ENCODE measurements at regions not wholly inside any gene's neighbourhood (a gene's known extent, or its start where the extent isn't known, plus 50 kb on each side); places are given as distances from the start of the nearest gene placed in this dataset.

- no peak for DNase-seq (ENCODE audit: low spot score)
- H3K36me3 ChIP-seq (ENCODE audit: control insufficient read depth in 4 of 4, insufficient read depth in 3 of 4, low read depth in 1 of 4, low read length in 3 of 4), result no peaks in the 10 kb centered on the region
- no peaks in the 10 kb centered on the region for H3K4me1 ChIP-seq (ENCODE audit: control insufficient read depth in 4 of 4, insufficient read depth in 4 of 4, low read length in 3 of 4)
- H3K9ac ChIP-seq (ENCODE audit: low read depth in 1 of 2, low read length in 2 of 2), result no peak overlapping the region
- no peak overlapping the region for H3K4me3 ChIP-seq (ENCODE audit: low read depth in 1 of 3, low read length in 3 of 3)
- peaks cover 0 to 2% (median 0%) of the 10 kb centered on the region in 4 donors for H3K27me3 ChIP-seq (ENCODE audit: control insufficient read depth in 4 of 4, insufficient read depth in 4 of 4, low read length in 3 of 4)
- H3K9me3 ChIP-seq (ENCODE audit: control insufficient read depth in 4 of 4, low read length in 3 of 4), result no peaks in the 10 kb centered on the region
- no peak for TF ChIP-seq CTCF (IDR thresholded peaks at IDR 0.05; ENCODE audit: low read depth, low read length, missing input control)
- no peak for TF ChIP-seq FOXA1 (IDR thresholded peaks at IDR 0.05)
- no peak for TF ChIP-seq ZBTB33 (IDR thresholded peaks at IDR 0.05)
- no peak for TF ChIP-seq TAF1 (conservative IDR thresholded peaks at IDR 0.05)
- TF ChIP-seq SP1 (IDR thresholded peaks at IDR 0.05), result no peak
- no peak for TF ChIP-seq YY1 (IDR thresholded peaks at IDR 0.05)
- H3K27ac ChIP-seq (ENCODE audit: low read depth in 1 of 2, low read length in 2 of 2), result no peak overlapping the region
- 89% methylated on average over 4 of the region's 4 CpGs for WGBS
Observed at GRCh38 chr5:126124706-126125345, 298.4 kb upstream of the GRAMD2B start.

- H3K27ac ChIP-seq (ENCODE audit: low read depth in 1 of 2, low read length in 2 of 2), result no peak overlapping the region
- H3K9ac ChIP-seq (ENCODE audit: low read depth in 1 of 2, low read length in 2 of 2), result no peak overlapping the region
- H3K4me3 ChIP-seq (ENCODE audit: low read depth in 1 of 3, low read length in 3 of 3), result no peak overlapping the region
- H3K4me1 ChIP-seq (ENCODE audit: control insufficient read depth in 4 of 4, insufficient read depth in 4 of 4, low read length in 3 of 4), result no peaks in the 10 kb centered on the region
- 95% methylated on average over 2 of the region's 2 CpGs for WGBS
- DNase-seq (ENCODE audit: low spot score), result no peak
- TF ChIP-seq YY1 (IDR thresholded peaks at IDR 0.05) (no peak), GABPA (IDR thresholded peaks at IDR 0.05 in 1 of 2, conservative IDR thresholded peaks at IDR 0.05 in 1 of 2) (no peak), SP1 (IDR thresholded peaks at IDR 0.05) (no peak), REST (IDR thresholded peaks at IDR 0.05) (no peak), ATF3 (IDR thresholded peaks at IDR 0.05) (no peak), HNF4A (conservative IDR thresholded peaks at IDR 0.05) (no peak), RXRA (IDR thresholded peaks at IDR 0.05) (no peak), TAF1 (conservative IDR thresholded peaks at IDR 0.05) (no peak), CTCF (IDR thresholded peaks at IDR 0.05; ENCODE audit: low read depth, low read length, missing input control) (no peak), NR2F2 (IDR thresholded peaks at IDR 0.05) (no peak), RAD21 (IDR thresholded peaks at IDR 0.05) (no peak), EGR1 (IDR thresholded peaks at IDR 0.05; ENCODE audit: low read depth in 2 of 2) (no peak), FOXA2 (IDR thresholded peaks at IDR 0.05) (no peak), JUND (IDR thresholded peaks at IDR 0.05) (no peak), ZBTB33 (IDR thresholded peaks at IDR 0.05) (no peak), FOXA1 (IDR thresholded peaks at IDR 0.05) (no peak), MAX (IDR thresholded peaks at IDR 0.05) (no peak)
- H3K27me3 ChIP-seq (ENCODE audit: control insufficient read depth in 4 of 4, insufficient read depth in 4 of 4, low read length in 3 of 4), result no peaks in the 10 kb centered on the region
- H3K9me3 ChIP-seq (ENCODE audit: control insufficient read depth in 4 of 4, low read length in 3 of 4), result no peaks in the 10 kb centered on the region
- no peaks in the 10 kb centered on the region for H3K36me3 ChIP-seq (ENCODE audit: control insufficient read depth in 4 of 4, insufficient read depth in 3 of 4, low read depth in 1 of 4, low read length in 3 of 4)
Observed at GRCh38 chr5:126125407-126125806, 297.8 kb upstream of the GRAMD2B start.

Measured in liver (tissue), 8 donors.